ENCODE measurements at regions not wholly inside any gene's neighbourhood (a gene's known extent, or its start where the extent isn't known, plus 50 kb on each side); places are given as distances from the start of the nearest gene placed in this dataset.

DNA sequence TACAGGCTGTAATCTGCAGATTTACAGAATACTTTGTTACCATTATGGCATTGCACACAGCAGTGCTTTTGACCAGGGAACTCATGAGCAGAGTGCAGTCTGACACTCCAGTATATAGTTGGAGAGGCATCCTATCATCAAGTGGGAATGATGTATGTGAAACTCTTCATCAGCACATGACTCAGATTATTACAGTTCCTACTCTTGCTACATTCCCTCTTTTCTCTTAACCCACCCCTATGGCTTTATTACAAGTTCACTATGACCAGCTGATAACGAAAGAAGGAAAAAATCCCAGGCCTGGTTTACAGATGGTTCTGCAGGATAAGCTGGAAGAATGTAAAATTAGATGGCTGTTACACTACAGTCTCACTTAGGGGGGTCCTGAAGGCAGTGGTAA, 385.9 kb downstream of the RASEF start:
- Histone ChIP-seq H3K36me3 (no peaks in the 10 kb centered on the region), H3K27ac (no peak overlapping the region), H3K4me3 (no peak overlapping the region), H3K4me1 (no peaks in the 10 kb centered on the region), H3K27me3 (no peaks in the 10 kb centered on the region), H3K9me3 (no peaks in the 10 kb centered on the region)
- DNase-seq (ENCODE audit: low spot score in 2 of 2), result no peak
- TF ChIP-seq, protein P1, sequence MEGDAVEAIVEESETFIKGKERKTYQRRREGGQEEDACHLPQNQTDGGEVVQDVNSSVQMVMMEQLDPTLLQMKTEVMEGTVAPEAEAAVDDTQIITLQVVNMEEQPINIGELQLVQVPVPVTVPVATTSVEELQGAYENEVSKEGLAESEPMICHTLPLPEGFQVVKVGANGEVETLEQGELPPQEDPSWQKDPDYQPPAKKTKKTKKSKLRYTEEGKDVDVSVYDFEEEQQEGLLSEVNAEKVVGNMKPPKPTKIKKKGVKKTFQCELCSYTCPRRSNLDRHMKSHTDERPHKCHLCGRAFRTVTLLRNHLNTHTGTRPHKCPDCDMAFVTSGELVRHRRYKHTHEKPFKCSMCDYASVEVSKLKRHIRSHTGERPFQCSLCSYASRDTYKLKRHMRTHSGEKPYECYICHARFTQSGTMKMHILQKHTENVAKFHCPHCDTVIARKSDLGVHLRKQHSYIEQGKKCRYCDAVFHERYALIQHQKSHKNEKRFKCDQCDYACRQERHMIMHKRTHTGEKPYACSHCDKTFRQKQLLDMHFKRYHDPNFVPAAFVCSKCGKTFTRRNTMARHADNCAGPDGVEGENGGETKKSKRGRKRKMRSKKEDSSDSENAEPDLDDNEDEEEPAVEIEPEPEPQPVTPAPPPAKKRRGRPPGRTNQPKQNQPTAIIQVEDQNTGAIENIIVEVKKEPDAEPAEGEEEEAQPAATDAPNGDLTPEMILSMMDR (IDR thresholded peaks at IDR 0.05), result no peak
- TF ChIP-seq POLR2A (IDR thresholded peaks at IDR 0.05) (no peak), POLR2AphosphoS5 (IDR thresholded peaks at IDR 0.05) (no peak)
- intact Hi-C loops (cut with DNase I; ENCODE audit: low total_unique reads), result no loop called here

DNA sequence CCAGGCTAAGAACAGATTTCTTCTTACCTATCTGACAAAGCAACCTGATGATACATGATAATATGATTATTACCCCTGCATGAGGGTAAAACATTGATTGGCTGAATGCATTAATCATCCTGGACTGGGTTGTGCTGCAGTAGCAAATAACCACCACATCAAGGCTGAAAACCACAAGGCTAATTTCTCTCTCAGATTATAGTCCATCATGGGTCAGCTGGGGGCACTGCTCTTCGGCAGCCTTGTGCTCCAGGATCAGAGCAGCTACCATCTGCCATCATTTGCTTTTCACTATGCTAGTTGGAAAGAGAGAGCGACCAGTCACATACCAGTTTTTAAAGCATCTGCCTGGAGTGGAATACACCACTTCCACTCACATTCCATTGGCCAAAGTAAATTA, 383.5 kb downstream of the RASEF start:
- intact Hi-C loops (cut with DNase I; ENCODE audit: low total_unique reads), result no loop called here
- Histone ChIP-seq H3K27me3 (no peaks in the 10 kb centered on the region), H3K9me3 (no peaks in the 10 kb centered on the region), H3K4me1 (no peaks in the 10 kb centered on the region), H3K36me3 (no peaks in the 10 kb centered on the region), H3K4me3 (no peak overlapping the region), H3K27ac (no peak overlapping the region)
- no peak for DNase-seq (ENCODE audit: low spot score in 2 of 2)
- TF ChIP-seq, protein P1 (IDR thresholded peaks at IDR 0.05), result no peak
- TF ChIP-seq POLR2AphosphoS5 (IDR thresholded peaks at IDR 0.05), result no peak
- no peak for TF ChIP-seq POLR2A (IDR thresholded peaks at IDR 0.05)

DNA sequence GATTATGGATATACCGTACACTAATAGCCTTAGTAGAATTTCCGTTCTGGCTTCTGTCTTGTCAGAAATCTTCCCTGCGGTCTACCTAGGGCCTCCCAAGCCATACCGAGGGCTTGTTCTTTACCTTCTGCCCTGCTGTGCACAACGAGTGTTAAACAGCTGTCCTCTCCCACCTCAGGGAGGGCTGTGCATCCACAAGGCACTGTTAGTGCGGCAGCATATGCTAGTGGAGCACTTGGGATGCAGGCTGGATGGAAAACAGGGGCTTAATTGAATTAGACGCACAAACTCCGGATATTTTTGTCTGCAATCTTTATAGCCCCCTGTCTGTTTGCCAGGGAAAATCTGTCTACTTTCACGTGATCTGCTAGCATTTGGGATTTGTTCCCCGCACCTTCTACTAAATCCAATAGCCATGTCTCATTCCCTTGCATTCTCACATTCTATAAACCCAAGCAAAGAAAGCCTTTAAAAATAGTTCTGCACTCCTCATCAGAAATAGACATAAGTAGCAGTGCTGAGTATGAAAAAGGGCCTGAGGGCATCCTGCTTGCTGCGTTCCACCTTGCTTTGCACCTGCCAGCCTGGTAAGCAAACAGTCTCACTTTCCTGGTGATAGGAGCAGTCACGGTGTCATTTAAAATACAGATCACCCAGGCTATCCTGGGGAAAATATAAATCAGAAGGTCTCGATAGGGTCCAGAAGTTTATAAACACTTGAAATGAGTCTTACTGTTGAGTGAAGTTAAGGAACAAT, 382.6 kb downstream of the RASEF start:
- no peak for TF ChIP-seq POLR2A (IDR thresholded peaks at IDR 0.05)
- TF ChIP-seq, protein P1 (IDR thresholded peaks at IDR 0.05), result no peak
- no peak for TF ChIP-seq POLR2AphosphoS5 (IDR thresholded peaks at IDR 0.05)

DNA sequence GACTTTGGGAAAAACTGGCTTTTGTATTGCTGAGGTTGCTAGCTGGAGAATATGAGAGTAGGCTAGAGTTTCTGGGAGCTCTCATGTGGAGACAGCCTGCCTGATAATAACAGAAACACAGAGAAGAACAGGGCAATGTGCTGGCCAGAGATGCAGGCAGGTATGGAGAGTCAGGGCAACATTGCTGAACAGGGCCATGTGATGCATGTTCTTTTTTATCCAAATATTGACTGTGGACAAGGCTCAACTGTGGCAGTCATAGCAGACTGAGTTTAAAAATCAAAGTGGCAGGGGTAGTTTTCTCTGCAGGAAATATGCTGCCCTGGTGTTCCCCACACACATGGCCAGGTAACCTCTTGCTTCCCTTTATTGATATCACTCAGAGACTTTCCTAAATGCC, 381.1 kb downstream of the RASEF start:
- Histone ChIP-seq H3K4me1 (no peaks in the 10 kb centered on the region), H3K27ac (no peak overlapping the region), H3K27me3 (no peaks in the 10 kb centered on the region), H3K36me3 (no peaks in the 10 kb centered on the region), H3K4me3 (no peak overlapping the region), H3K9me3 (no peaks in the 10 kb centered on the region)
- TF ChIP-seq POLR2AphosphoS5 (IDR thresholded peaks at IDR 0.05) (no peak), POLR2A (IDR thresholded peaks at IDR 0.05) (no peak)
- TF ChIP-seq, protein P1 (IDR thresholded peaks at IDR 0.05), result no peak
- DNase-seq (ENCODE audit: low spot score in 2 of 2), result no peak
- intact Hi-C loops (cut with DNase I; ENCODE audit: low total_unique reads), result no loop called here

More for the DNA sequence above, 382.6 kb downstream of the RASEF start:
- intact Hi-C loops (cut with DNase I; ENCODE audit: low total_unique reads), result no loop called here
- Histone ChIP-seq H3K4me1 (no peaks in the 10 kb centered on the region), H3K9me3 (no peaks in the 10 kb centered on the region), H3K36me3 (no peaks in the 10 kb centered on the region), H3K27ac (no peak overlapping the region), H3K4me3 (no peak overlapping the region), H3K27me3 (no peaks in the 10 kb centered on the region)
- DNase-seq (ENCODE audit: low spot score in 2 of 2), result no peak

DNA sequence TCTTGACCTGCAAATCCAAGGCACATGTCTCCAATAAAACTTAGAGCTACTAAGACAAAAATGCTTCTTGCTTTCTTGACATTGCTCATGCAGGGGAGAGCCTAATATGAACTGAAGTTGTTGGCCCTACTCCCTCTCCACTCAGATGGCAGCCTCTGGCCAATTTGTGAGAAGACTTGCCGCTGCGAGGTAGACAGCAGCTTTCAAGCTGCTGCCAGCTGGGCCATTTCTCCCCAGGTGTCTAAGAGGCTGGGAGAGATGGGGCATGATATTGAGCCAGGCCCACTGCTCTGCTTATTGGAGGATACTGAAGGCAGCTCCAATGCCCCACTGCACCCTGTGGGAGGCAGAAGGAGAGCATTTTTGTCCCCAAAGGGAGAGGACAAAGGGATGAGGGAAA, 380.5 kb downstream of the RASEF start:
- intact Hi-C loops (cut with DNase I; ENCODE audit: low total_unique reads), result no loop called here
- Histone ChIP-seq H3K4me1 (no peaks in the 10 kb centered on the region), H3K9me3 (no peaks in the 10 kb centered on the region), H3K36me3 (no peaks in the 10 kb centered on the region), H3K4me3 (no peak overlapping the region), H3K27ac (no peak overlapping the region), H3K27me3 (no peaks in the 10 kb centered on the region)
- no peak for DNase-seq (ENCODE audit: low spot score in 2 of 2)
- TF ChIP-seq, protein P1 (IDR thresholded peaks at IDR 0.05), result no peak
- TF ChIP-seq POLR2A (IDR thresholded peaks at IDR 0.05) (no peak), POLR2AphosphoS5 (IDR thresholded peaks at IDR 0.05) (no peak)

All from breast epithelium (tissue), 4 donors.